ENCODE measurements at regions not wholly inside any gene's neighbourhood (a gene's known extent, or its start where the extent isn't known, plus 50 kb on each side); places are given as distances from the start of the nearest gene placed in this dataset.

DNA sequence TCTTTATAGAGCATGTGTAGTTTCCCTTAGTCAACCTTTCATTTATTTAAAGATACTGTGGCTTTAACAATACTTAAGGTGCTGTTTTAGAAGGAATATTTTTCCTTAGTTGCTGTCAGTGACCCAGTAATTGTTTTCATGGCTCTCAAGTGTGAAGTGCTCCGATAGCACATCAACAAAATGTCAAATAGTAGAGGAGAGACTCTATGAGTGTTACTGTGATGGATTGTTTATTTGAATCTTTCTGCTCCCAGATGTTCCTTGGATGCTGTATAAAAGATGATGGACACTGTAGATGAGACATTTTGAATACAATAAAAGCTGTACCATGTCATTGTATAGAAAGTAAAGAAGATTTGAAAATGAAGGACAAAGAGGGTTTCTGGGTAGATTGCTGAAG, 1185.7 kb upstream of the C9orf72 start:
- TF ChIP-seq, protein P1, sequence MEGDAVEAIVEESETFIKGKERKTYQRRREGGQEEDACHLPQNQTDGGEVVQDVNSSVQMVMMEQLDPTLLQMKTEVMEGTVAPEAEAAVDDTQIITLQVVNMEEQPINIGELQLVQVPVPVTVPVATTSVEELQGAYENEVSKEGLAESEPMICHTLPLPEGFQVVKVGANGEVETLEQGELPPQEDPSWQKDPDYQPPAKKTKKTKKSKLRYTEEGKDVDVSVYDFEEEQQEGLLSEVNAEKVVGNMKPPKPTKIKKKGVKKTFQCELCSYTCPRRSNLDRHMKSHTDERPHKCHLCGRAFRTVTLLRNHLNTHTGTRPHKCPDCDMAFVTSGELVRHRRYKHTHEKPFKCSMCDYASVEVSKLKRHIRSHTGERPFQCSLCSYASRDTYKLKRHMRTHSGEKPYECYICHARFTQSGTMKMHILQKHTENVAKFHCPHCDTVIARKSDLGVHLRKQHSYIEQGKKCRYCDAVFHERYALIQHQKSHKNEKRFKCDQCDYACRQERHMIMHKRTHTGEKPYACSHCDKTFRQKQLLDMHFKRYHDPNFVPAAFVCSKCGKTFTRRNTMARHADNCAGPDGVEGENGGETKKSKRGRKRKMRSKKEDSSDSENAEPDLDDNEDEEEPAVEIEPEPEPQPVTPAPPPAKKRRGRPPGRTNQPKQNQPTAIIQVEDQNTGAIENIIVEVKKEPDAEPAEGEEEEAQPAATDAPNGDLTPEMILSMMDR (optimal IDR thresholded peaks at IDR 0.05 in 1 of 3, IDR thresholded peaks at IDR 0.05 in 1 of 3, conservative IDR thresholded peaks at IDR 0.05 in 1 of 3; ENCODE audit: extremely low read depth in 1 of 3, insufficient read depth in 2 of 3, low read length in 3 of 3) = no peak
- no peak for TF ChIP-seq EZH2 (IDR thresholded peaks at IDR 0.05; ENCODE audit: low read length)
- H3K9me1 ChIP-seq (ENCODE audit: control insufficient read depth, extremely low read depth, insufficient read depth, low read length) = no peaks in the 10 kb centered on the region
- no peak for FAIRE-seq
- dilution Hi-C loops (cut with MboI; ENCODE audit: extremely low pct_ligation_motif_present, low sequenced_read_pairs) = no loop called here
- no peak overlapping the region for H2AFZ ChIP-seq (ENCODE audit: control insufficient read depth, low read length)
- H3K4me3 ChIP-seq (ENCODE audit: control insufficient read depth in 2 of 3, extremely low read depth in 1 of 3, insufficient read depth in 2 of 3, low read depth in 1 of 3, low read length in 3 of 3) = no peak overlapping the region
- no peaks in the 10 kb centered on the region for H3K4me1 ChIP-seq (ENCODE audit: control insufficient read depth, extremely low read depth, insufficient read depth, low read length)
- H4K20me1 ChIP-seq (ENCODE audit: control insufficient read depth, extremely low read depth, insufficient read depth, low read length) = no peaks in the 10 kb centered on the region
- H3K79me2 ChIP-seq (ENCODE audit: control insufficient read depth, insufficient read depth, low read length) = no peaks in the 10 kb centered on the region
- H3K27me3 ChIP-seq (ENCODE audit: control insufficient read depth, extremely low read depth, insufficient read depth, low read length) = no peaks in the 10 kb centered on the region
- no peak overlapping the region for H3K27ac ChIP-seq (ENCODE audit: control insufficient read depth, insufficient read depth, low read length)
- H3K36me3 ChIP-seq (ENCODE audit: control insufficient read depth in 2 of 2, extremely low read depth in 1 of 2, insufficient read depth in 2 of 2, low read length in 2 of 2) = no peaks in the 10 kb centered on the region
- no peak for DNase-seq (ENCODE audit: low read depth, low spot score)
- H3K9ac ChIP-seq (ENCODE audit: control insufficient read depth, extremely low read depth, insufficient read depth, low read length) = no peak overlapping the region
- H3K9me3 ChIP-seq (ENCODE audit: control insufficient read depth, low read depth, low read length) = no peaks in the 10 kb centered on the region
- H3K4me2 ChIP-seq (ENCODE audit: control insufficient read depth, extremely low read depth, insufficient read depth, low read depth, low read length) = no peak overlapping the region

DNA sequence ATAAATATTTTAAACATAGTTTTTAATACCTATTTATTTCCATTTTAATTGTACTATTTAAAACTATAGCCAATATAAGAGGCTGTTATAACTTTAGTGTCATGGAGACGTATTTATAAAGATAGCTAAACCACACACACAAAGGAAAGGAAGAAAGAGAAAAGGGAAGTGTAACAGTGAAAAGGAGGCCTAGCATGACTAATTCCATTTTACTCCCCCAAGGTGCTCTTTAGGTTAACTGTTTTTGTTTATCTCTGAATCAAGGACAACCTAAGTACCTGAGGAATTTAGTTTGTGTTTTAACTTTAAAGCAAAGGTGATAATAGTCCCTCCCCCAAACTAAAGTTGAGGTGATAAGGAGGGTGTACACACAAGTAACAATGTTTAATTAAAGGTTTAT, 1188.9 kb upstream of the C9orf72 start:
- H3K27me3 ChIP-seq (ENCODE audit: control insufficient read depth, extremely low read depth, insufficient read depth, low read length) = no peaks in the 10 kb centered on the region
- TF ChIP-seq EZH2 (IDR thresholded peaks at IDR 0.05; ENCODE audit: low read length) = no peak
- TF ChIP-seq, protein P1 (optimal IDR thresholded peaks at IDR 0.05 in 1 of 3, IDR thresholded peaks at IDR 0.05 in 1 of 3, conservative IDR thresholded peaks at IDR 0.05 in 1 of 3; ENCODE audit: extremely low read depth in 1 of 3, insufficient read depth in 2 of 3, low read length in 3 of 3) = no peak
- no peaks in the 10 kb centered on the region for H3K9me3 ChIP-seq (ENCODE audit: control insufficient read depth, low read depth, low read length)
- no peak overlapping the region for H3K4me3 ChIP-seq (ENCODE audit: control insufficient read depth in 2 of 3, extremely low read depth in 1 of 3, insufficient read depth in 2 of 3, low read depth in 1 of 3, low read length in 3 of 3)
- H3K4me1 ChIP-seq (ENCODE audit: control insufficient read depth, extremely low read depth, insufficient read depth, low read length) = no peaks in the 10 kb centered on the region
- no peak overlapping the region for H3K4me2 ChIP-seq (ENCODE audit: control insufficient read depth, extremely low read depth, insufficient read depth, low read depth, low read length)
- FAIRE-seq (no peak), DNase-seq (ENCODE audit: low read depth, low spot score) (no peak)
- H3K9me1 ChIP-seq (ENCODE audit: control insufficient read depth, extremely low read depth, insufficient read depth, low read length) = no peaks in the 10 kb centered on the region
- H3K9ac ChIP-seq (ENCODE audit: control insufficient read depth, extremely low read depth, insufficient read depth, low read length) = no peak overlapping the region
- H2AFZ ChIP-seq (ENCODE audit: control insufficient read depth, low read length) = no peak overlapping the region
- no peaks in the 10 kb centered on the region for H4K20me1 ChIP-seq (ENCODE audit: control insufficient read depth, extremely low read depth, insufficient read depth, low read length)
- no peak overlapping the region for H3K27ac ChIP-seq (ENCODE audit: control insufficient read depth, insufficient read depth, low read length)
- dilution Hi-C loops (cut with MboI; ENCODE audit: extremely low pct_ligation_motif_present, low sequenced_read_pairs) = no loop called here
- H3K79me2 ChIP-seq (ENCODE audit: control insufficient read depth, insufficient read depth, low read length) = no peaks in the 10 kb centered on the region
- H3K36me3 ChIP-seq (ENCODE audit: control insufficient read depth in 2 of 2, extremely low read depth in 1 of 2, insufficient read depth in 2 of 2, low read length in 2 of 2) = no peaks in the 10 kb centered on the region

Data from keratinocyte (primary cell).